ENCODE measurements at regions not wholly inside any gene's neighbourhood (a gene's known extent, or its start where the extent isn't known, plus 50 kb on each side); places are given as distances from the start of the nearest gene placed in this dataset.

DNA sequence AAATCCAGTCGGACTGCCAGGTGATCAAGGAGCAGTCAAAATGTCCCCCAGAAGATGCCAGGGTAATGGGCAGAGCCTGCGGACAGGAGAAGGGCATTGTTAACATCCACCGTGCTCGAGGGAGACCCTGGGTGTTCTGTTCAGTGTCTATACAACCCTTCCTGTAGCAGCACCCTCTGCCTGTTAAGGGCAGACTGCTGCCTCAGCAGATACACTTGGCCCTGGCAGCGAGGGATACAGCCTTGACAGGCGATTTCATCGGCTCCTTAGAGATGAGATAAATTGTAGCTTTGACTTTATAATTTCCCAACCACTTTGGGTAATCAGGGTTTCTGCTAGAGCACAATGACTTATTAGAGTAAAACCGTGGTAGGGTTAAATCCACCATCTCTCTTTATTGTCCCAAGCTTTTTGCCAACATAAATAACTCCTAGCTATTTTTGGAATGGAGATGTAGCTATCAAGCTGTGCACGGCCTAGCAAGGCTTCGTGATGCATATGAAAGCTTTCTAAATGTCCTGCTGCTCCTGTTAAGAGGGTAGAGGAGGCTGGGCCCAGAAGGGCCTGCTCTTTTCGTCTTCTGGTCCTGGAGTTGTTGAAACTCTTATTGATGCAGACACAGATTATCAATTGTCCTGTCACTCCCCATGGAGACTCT is 195.9 kb downstream of the CPEB2 start:
- TF ChIP-seq, protein P1, sequence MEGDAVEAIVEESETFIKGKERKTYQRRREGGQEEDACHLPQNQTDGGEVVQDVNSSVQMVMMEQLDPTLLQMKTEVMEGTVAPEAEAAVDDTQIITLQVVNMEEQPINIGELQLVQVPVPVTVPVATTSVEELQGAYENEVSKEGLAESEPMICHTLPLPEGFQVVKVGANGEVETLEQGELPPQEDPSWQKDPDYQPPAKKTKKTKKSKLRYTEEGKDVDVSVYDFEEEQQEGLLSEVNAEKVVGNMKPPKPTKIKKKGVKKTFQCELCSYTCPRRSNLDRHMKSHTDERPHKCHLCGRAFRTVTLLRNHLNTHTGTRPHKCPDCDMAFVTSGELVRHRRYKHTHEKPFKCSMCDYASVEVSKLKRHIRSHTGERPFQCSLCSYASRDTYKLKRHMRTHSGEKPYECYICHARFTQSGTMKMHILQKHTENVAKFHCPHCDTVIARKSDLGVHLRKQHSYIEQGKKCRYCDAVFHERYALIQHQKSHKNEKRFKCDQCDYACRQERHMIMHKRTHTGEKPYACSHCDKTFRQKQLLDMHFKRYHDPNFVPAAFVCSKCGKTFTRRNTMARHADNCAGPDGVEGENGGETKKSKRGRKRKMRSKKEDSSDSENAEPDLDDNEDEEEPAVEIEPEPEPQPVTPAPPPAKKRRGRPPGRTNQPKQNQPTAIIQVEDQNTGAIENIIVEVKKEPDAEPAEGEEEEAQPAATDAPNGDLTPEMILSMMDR (IDR thresholded peaks at IDR 0.05; ENCODE audit: poor library complexity, severe bottlenecking): peak; percentile 46
- TF ChIP-seq POLR2AphosphoS5 (IDR thresholded peaks at IDR 0.05): no peak
- TF ChIP-seq EZH2 (IDR thresholded peaks at IDR 0.05; ENCODE audit: borderline replicate concordance, insufficient read depth, low read length, poor library complexity, severe bottlenecking): no peak
- TF ChIP-seq, protein P2, sequence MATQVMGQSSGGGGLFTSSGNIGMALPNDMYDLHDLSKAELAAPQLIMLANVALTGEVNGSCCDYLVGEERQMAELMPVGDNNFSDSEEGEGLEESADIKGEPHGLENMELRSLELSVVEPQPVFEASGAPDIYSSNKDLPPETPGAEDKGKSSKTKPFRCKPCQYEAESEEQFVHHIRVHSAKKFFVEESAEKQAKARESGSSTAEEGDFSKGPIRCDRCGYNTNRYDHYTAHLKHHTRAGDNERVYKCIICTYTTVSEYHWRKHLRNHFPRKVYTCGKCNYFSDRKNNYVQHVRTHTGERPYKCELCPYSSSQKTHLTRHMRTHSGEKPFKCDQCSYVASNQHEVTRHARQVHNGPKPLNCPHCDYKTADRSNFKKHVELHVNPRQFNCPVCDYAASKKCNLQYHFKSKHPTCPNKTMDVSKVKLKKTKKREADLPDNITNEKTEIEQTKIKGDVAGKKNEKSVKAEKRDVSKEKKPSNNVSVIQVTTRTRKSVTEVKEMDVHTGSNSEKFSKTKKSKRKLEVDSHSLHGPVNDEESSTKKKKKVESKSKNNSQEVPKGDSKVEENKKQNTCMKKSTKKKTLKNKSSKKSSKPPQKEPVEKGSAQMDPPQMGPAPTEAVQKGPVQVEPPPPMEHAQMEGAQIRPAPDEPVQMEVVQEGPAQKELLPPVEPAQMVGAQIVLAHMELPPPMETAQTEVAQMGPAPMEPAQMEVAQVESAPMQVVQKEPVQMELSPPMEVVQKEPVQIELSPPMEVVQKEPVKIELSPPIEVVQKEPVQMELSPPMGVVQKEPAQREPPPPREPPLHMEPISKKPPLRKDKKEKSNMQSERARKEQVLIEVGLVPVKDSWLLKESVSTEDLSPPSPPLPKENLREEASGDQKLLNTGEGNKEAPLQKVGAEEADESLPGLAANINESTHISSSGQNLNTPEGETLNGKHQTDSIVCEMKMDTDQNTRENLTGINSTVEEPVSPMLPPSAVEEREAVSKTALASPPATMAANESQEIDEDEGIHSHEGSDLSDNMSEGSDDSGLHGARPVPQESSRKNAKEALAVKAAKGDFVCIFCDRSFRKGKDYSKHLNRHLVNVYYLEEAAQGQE (IDR thresholded peaks at IDR 0.05; ENCODE audit: borderline replicate concordance): no peak
- TF ChIP-seq RAD21 (conservative IDR thresholded peaks at IDR 0.05): no peak
- no peak for TF ChIP-seq MXI1 (conservative IDR thresholded peaks at IDR 0.05; ENCODE audit: poor library complexity, severe bottlenecking)
- TF ChIP-seq EP300 (conservative IDR thresholded peaks at IDR 0.05; ENCODE audit: poor library complexity, severe bottlenecking): no peak
- no peak for TF ChIP-seq TAF1 (IDR thresholded peaks at IDR 0.05; ENCODE audit: low read depth)
- TF ChIP-seq SMC3 (conservative IDR thresholded peaks at IDR 0.05; ENCODE audit: poor library complexity): no peak

All from neural cell (in vitro differentiated cells).